H1 (cell line): ENCODE measurements at regions not wholly inside any gene's neighbourhood (a gene's known extent, or its start where the extent isn't known, plus 50 kb on each side); places are given as distances from the start of the nearest gene placed in this dataset.

Experiments
- CTCF ChIA-PET: fragments of 300-600 bp; sonication (Branson Sonifier 250); formaldehyde crosslinking; loops from one replicate; lab custom pipeline; 2021; ENCODE audit not compliant: partially characterized antibody; lab: Charles Lee
- POLR2A ChIA-PET: fragments of 300-600 bp; sonication (Branson Sonifier 250); formaldehyde crosslinking; loops from one replicate; lab custom pipeline; 2021; ENCODE audit warnings: inconsistent platforms; ENCODE audit not compliant: partially characterized antibody; lab: Charles Lee
- DNase-seq, 2 experiments: peaks; one replicate each; pipeline versions ENCODE4 v3.0.0 to v3.0.0-alpha.2; 2010 to 2022; ENCODE audit warnings: low spot score in 2 of 2, low read depth in 1 of 2, mixed read lengths in 1 of 2
- FAIRE-seq: peaks from 2 replicates; lab custom pipeline; 2011; peaks lifted over from hg19 to GRCh38; lab: Jason Lieb, UNC
- H2AFZ ChIP-seq: 2 replicates; pipeline ENCODE4 v1.8.1; 2012; ENCODE audit warnings: low read length, inconsistent platforms
- H2AK5ac ChIP-seq: 2 replicates; pipeline ENCODE4 v1.6.1; 2013; ENCODE audit warnings: low read depth, low read length
- H2BK120ac ChIP-seq: replicated peaks from 2 replicates; pipeline ENCODE3; 2013; ENCODE audit warnings: low read depth, low read length, inconsistent platforms
- H2BK12ac ChIP-seq: 2 replicates; pipeline ENCODE4 v1.6.1; 2013; ENCODE audit warnings: low read depth, low read length
- H2BK15ac ChIP-seq: 2 replicates; pipeline ENCODE4 v1.6.1; 2013; ENCODE audit warnings: low read length
- H2BK20ac ChIP-seq: 2 replicates; pipeline ENCODE4 v1.6.1; 2013; ENCODE audit warnings: low read length
- H2BK5ac ChIP-seq: 2 replicates; pipeline ENCODE4 v1.6.1; 2013; ENCODE audit warnings: low read depth, low read length
- H3K14ac ChIP-seq: 2 replicates; pipeline ENCODE4 v1.6.1; 2013; ENCODE audit warnings: inconsistent platforms; ENCODE audit not compliant: insufficient read length
- H3K18ac ChIP-seq: 2 replicates; pipeline ENCODE4 v1.6.1; 2013; ENCODE audit warnings: low read length; ENCODE audit errors: extremely low read depth
- H3K23ac ChIP-seq: 2 replicates; pipeline ENCODE4 v1.6.1; 2013; ENCODE audit warnings: inconsistent platforms; ENCODE audit not compliant: insufficient read length
- H3K23me2 ChIP-seq: 2 replicates; pipeline ENCODE4 v1.6.1; 2013; ENCODE audit warnings: low read depth, low read length
- H3K27ac ChIP-seq: 2 replicates; pipeline ENCODE4 v1.6.1; 2011; ENCODE audit warnings: low read depth, low read length, inconsistent platforms
- H3K27me3 ChIP-seq, 4 experiments: replicated peaks in 1 of 4; 1 replicate in 1 of 4; 2 replicates in 3 of 4; pipeline versions ENCODE4 v1.6.1 to v1.8.1; 2011 to 2013; ENCODE audit warnings: low read length in 3 of 4, mild to moderate bottlenecking in 3 of 4, inconsistent platforms in 2 of 4, mixed read lengths in 2 of 4, moderate library complexity in 1 of 4; ENCODE audit not compliant: control insufficient read depth in 3 of 4, insufficient read depth in 3 of 4; ENCODE audit errors: extremely low read depth in 1 of 4
- H3K36me3 ChIP-seq, 4 experiments: 2 replicates each; pipeline versions ENCODE4 v1.6.1 to v1.8.1; 2011 to 2013; ENCODE audit warnings: mild to moderate bottlenecking in 4 of 4, low read length in 3 of 4, moderate library complexity in 2 of 4, control low read depth in 1 of 4, inconsistent platforms in 1 of 4; ENCODE audit not compliant: insufficient read depth in 4 of 4, control insufficient read depth in 2 of 4
- H3K4ac ChIP-seq: replicated peaks from 2 replicates; pipeline ENCODE3; 2013; ENCODE audit warnings: low read length, low read depth, mixed read lengths, inconsistent platforms; ENCODE audit not compliant: insufficient read length
- H3K4me1 ChIP-seq, 4 experiments: replicated peaks in 1 of 4; 1 replicate in 1 of 4; 2 replicates in 3 of 4; pipeline versions ENCODE4 v1.6.1 to v1.8.1; 2011 to 2013; ENCODE audit warnings: low read length in 3 of 4, inconsistent platforms in 2 of 4, mixed read lengths in 1 of 4; ENCODE audit not compliant: insufficient read depth in 4 of 4, control insufficient read depth in 3 of 4
- H3K4me2 ChIP-seq, 2 experiments: 2 replicates each; pipeline versions ENCODE4 v1.6.1 to v1.8.1; 2011 to 2013; ENCODE audit warnings: low read depth in 2 of 2, low read length in 2 of 2, control low read depth in 1 of 2, inconsistent platforms in 1 of 2, mild to moderate bottlenecking in 1 of 2; ENCODE audit not compliant: insufficient read depth in 1 of 2
- H3K4me3 ChIP-seq, 4 experiments: fragments of 200-600, 300-600 bp in 1 of 4; sonication (generic), shearing (Covaris generic), sonication (Bioruptor Twin) in 1 of 4; 2 replicates each; pipeline versions ENCODE4 v1.5.1 to v1.8.1; 2011 to 2016; ENCODE audit warnings: low read length in 4 of 4, low read depth in 3 of 4, control low read depth in 2 of 4, inconsistent platforms in 2 of 4, mild to moderate bottlenecking in 2 of 4, mixed read lengths in 1 of 4, moderate library complexity in 1 of 4; ENCODE audit not compliant: insufficient read depth in 2 of 4; ENCODE audit errors: extremely low read depth in 1 of 4
- H3K56ac ChIP-seq: replicated peaks from 2 replicates; pipeline ENCODE3; 2013; ENCODE audit warnings: low read depth, mild to moderate bottlenecking, mixed read lengths, low read length, inconsistent platforms; ENCODE audit not compliant: insufficient read length
- H3K79me1 ChIP-seq: 2 replicates; pipeline ENCODE4 v1.6.1; 2013; ENCODE audit warnings: low read depth, low read length, control low read depth
- H3K79me2 ChIP-seq, 2 experiments: 2 replicates each; pipeline versions ENCODE4 v1.6.1 to v1.8.1; 2012 to 2013; ENCODE audit warnings: low read length in 2 of 2, mild to moderate bottlenecking in 2 of 2, inconsistent platforms in 1 of 2; ENCODE audit not compliant: insufficient read depth in 2 of 2, control insufficient read depth in 1 of 2
- H3K9ac ChIP-seq, 4 experiments: replicated peaks in 1 of 4; 1 replicate in 1 of 4; 2 replicates in 3 of 4; pipeline versions ENCODE4 v1.6.1 to v1.8.1; 2011 to 2013; ENCODE audit warnings: low read depth in 3 of 4, low read length in 3 of 4, control low read depth in 2 of 4, mild to moderate bottlenecking in 2 of 4, moderate library complexity in 2 of 4, inconsistent platforms in 1 of 4; ENCODE audit errors: extremely low read depth in 1 of 4
- H3K9me3 ChIP-seq, 2 experiments: 2 replicates each; pipeline versions ENCODE4 v1.6.1 to v1.8.1; 2012 to 2013; ENCODE audit warnings: mild to moderate bottlenecking in 2 of 2, moderate library complexity in 2 of 2, control low read depth in 1 of 2, inconsistent platforms in 1 of 2, low read depth in 1 of 2, low read length in 1 of 2, mixed read lengths in 1 of 2; ENCODE audit not compliant: insufficient read depth in 2 of 2
- H4K20me1 ChIP-seq, 2 experiments: replicated peaks in 1 of 2; 2 replicates each; pipeline versions ENCODE3 to v1.8.1; 2011 to 2013; ENCODE audit warnings: inconsistent platforms in 2 of 2, low read length in 2 of 2, mild to moderate bottlenecking in 1 of 2; ENCODE audit not compliant: insufficient read depth in 2 of 2, control insufficient read depth in 1 of 2
- H4K5ac ChIP-seq: 2 replicates; pipeline ENCODE4 v1.6.1; 2013; ENCODE audit warnings: low read length, low read depth, mixed read lengths, inconsistent platforms; ENCODE audit not compliant: insufficient read length
- H4K8ac ChIP-seq: 2 replicates; pipeline ENCODE4 v1.8.0; 2013; ENCODE audit warnings: mild to moderate bottlenecking, moderate library complexity, low read length, inconsistent platforms; ENCODE audit not compliant: insufficient read depth; ENCODE audit errors: extremely low read depth
- H4K91ac ChIP-seq: replicated peaks from 2 replicates; pipeline ENCODE3; 2013; ENCODE audit warnings: low read length, mixed read lengths, inconsistent platforms; ENCODE audit not compliant: insufficient read length
- NANOG ChIP-seq: IDR thresholded peaks from 2 replicates; pipeline ENCODE4 v1.6.1; 2011; ENCODE audit warnings: low read length, low read depth, mild to moderate bottlenecking, inconsistent platforms; ENCODE audit not compliant: insufficient read depth, poor library complexity, severe bottlenecking
- WGBS, 2 experiments: shearing (Covaris generic) in 1 of 2; methylation state at CpG; one replicate each; pipeline versions ENCODE4 v1.1.6 to v1.1.7; 2013 to 2015; ENCODE audit warnings: low lambda C conversion rate in 2 of 2, mixed read lengths in 2 of 2, inconsistent platforms in 1 of 2, low coverage in 1 of 2, missing lambda C conversion rate in 1 of 2; ENCODE audit not compliant: insufficient replicate concordance in 2 of 2, insufficient coverage in 1 of 2, insufficient read length in 1 of 2; ENCODE audit errors: extremely low coverage in 1 of 2, missing lambda C conversion rate in 1 of 2; 5-methylcytosine and 5-hydroxymethylcytosine counted together

DNA sequence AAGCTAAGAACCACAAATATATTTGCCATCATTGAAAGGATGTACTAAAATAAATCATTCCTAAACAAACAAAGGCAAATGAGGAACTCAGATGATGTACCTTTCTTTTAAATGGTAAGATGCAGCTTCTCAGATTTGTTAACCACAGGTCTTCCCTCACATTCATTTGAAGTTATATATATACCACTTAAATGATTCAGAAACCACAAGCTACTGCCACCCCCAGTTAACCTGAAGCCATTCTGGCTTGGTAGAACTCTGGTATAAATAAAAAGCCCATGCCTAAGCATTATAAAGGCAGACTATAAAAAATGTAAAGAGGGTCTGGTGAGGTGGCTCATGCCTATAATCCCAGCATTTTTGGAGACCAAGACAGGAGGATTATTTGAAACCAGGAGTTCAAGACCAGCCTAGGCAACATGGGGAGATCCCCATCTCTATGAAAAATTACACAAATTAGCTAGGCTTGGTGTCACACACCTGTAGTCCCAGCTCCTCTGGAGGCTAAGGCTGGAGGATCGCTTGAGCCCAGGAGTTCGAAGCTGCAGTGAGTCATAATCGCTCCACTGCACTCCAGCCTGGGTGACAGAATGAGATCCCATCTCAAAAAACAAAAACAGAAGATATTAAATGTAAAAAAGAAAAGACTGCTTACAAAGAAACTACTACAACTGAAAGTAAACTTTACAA lies 1185.3 kb downstream of the JRKL start:
- no peak overlapping the region for H2AFZ ChIP-seq
- H3K4me2 ChIP-seq = no peak overlapping the region
- CTCF ChIA-PET = interaction anchor here (0.5 kb wide), 1 partner anchor 103 kb away, joined by 3 read pairs; no protein-coding TSS in a partner anchor
- no peak overlapping the region for H3K27ac ChIP-seq
- H2BK5ac ChIP-seq = no peak overlapping the region
- H3K56ac ChIP-seq = no peak overlapping the region
- H2BK12ac ChIP-seq = no peak overlapping the region
- no peaks in the 10 kb centered on the region for H3K79me1 ChIP-seq
- H4K5ac ChIP-seq = no peak overlapping the region
- H2BK15ac ChIP-seq = no peak overlapping the region
- POLR2A ChIA-PET = no interaction called here
- H3K4ac ChIP-seq = no peak overlapping the region
- H4K91ac ChIP-seq = no peak overlapping the region
- no peak overlapping the region for H3K9ac ChIP-seq
- no peaks in the 10 kb centered on the region for H4K20me1 ChIP-seq
- no peaks in the 10 kb centered on the region; the same call in 1 of the 2 replicates for H3K23me2 ChIP-seq
- no peaks in the 10 kb centered on the region; a peak in 1 of 4 replicates for H3K9me3 ChIP-seq
- H3K27me3 ChIP-seq = no peaks in the 10 kb centered on the region
- no peak overlapping the region for H2AK5ac ChIP-seq
- H3K4me3 ChIP-seq = no peak overlapping the region
- H3K18ac ChIP-seq = no peak overlapping the region
- no peak overlapping the region for H2BK120ac ChIP-seq
- 94% methylated on average over 3 of the region's 3 CpGs; no CpG with 5 or more reads in 1 of the 2 experiments for WGBS, 2 experiments
- no peak overlapping the region for H3K23ac ChIP-seq
- no peaks in the 10 kb centered on the region for H3K36me3 ChIP-seq
- H3K4me1 ChIP-seq = no peaks in the 10 kb centered on the region
- H3K14ac ChIP-seq = no peak overlapping the region
- H2BK20ac ChIP-seq = no peak overlapping the region
- FAIRE-seq (no peak), DNase-seq (no peak)
- no peak for TF ChIP-seq NANOG
- no peak overlapping the region for H4K8ac ChIP-seq
- no peaks in the 10 kb centered on the region for H3K79me2 ChIP-seq
